H1 (cell line): ENCODE measurements at regions not wholly inside any gene's neighbourhood (a gene's known extent, or its start where the extent isn't known, plus 50 kb on each side); places are given as distances from the start of the nearest gene placed in this dataset.

Experiments used
- CTCF ChIA-PET: fragments of 300-600 bp; sonication (Branson Sonifier 250); formaldehyde crosslinking; loops from one replicate; lab custom pipeline; 2021; ENCODE audit not compliant: partially characterized antibody; lab: Charles Lee
- POLR2A ChIA-PET: fragments of 300-600 bp; sonication (Branson Sonifier 250); formaldehyde crosslinking; loops from one replicate; lab custom pipeline; 2021; ENCODE audit warnings: inconsistent platforms; ENCODE audit not compliant: partially characterized antibody; lab: Charles Lee
- DNase-seq, 2 experiments: peaks; one replicate each; pipeline versions ENCODE4 v3.0.0 to v3.0.0-alpha.2; 2010 to 2022; ENCODE audit warnings: low spot score in 2 of 2, low read depth in 1 of 2, mixed read lengths in 1 of 2
- FAIRE-seq: peaks from 2 replicates; lab custom pipeline; 2011; peaks lifted over from hg19 to GRCh38; lab: Jason Lieb, UNC
- H2AFZ ChIP-seq: 2 replicates; pipeline ENCODE4 v1.8.1; 2012; ENCODE audit warnings: low read length, inconsistent platforms
- H2AK5ac ChIP-seq: 2 replicates; pipeline ENCODE4 v1.6.1; 2013; ENCODE audit warnings: low read depth, low read length
- H2BK120ac ChIP-seq: replicated peaks from 2 replicates; pipeline ENCODE3; 2013; ENCODE audit warnings: low read depth, low read length, inconsistent platforms
- H2BK12ac ChIP-seq: 2 replicates; pipeline ENCODE4 v1.6.1; 2013; ENCODE audit warnings: low read depth, low read length
- H2BK15ac ChIP-seq: 2 replicates; pipeline ENCODE4 v1.6.1; 2013; ENCODE audit warnings: low read length
- H2BK20ac ChIP-seq: 2 replicates; pipeline ENCODE4 v1.6.1; 2013; ENCODE audit warnings: low read length
- H2BK5ac ChIP-seq: 2 replicates; pipeline ENCODE4 v1.6.1; 2013; ENCODE audit warnings: low read depth, low read length
- H3K14ac ChIP-seq: 2 replicates; pipeline ENCODE4 v1.6.1; 2013; ENCODE audit warnings: inconsistent platforms; ENCODE audit not compliant: insufficient read length
- H3K18ac ChIP-seq: 2 replicates; pipeline ENCODE4 v1.6.1; 2013; ENCODE audit warnings: low read length; ENCODE audit errors: extremely low read depth
- H3K23ac ChIP-seq: 2 replicates; pipeline ENCODE4 v1.6.1; 2013; ENCODE audit warnings: inconsistent platforms; ENCODE audit not compliant: insufficient read length
- H3K23me2 ChIP-seq: 2 replicates; pipeline ENCODE4 v1.6.1; 2013; ENCODE audit warnings: low read depth, low read length
- H3K27ac ChIP-seq: 2 replicates; pipeline ENCODE4 v1.6.1; 2011; ENCODE audit warnings: low read depth, low read length, inconsistent platforms
- H3K27me3 ChIP-seq, 4 experiments: replicated peaks in 1 of 4; 1 replicate in 1 of 4; 2 replicates in 3 of 4; pipeline versions ENCODE4 v1.6.1 to v1.8.1; 2011 to 2013; ENCODE audit warnings: low read length in 3 of 4, mild to moderate bottlenecking in 3 of 4, inconsistent platforms in 2 of 4, mixed read lengths in 2 of 4, moderate library complexity in 1 of 4; ENCODE audit not compliant: control insufficient read depth in 3 of 4, insufficient read depth in 3 of 4; ENCODE audit errors: extremely low read depth in 1 of 4
- H3K36me3 ChIP-seq, 4 experiments: 2 replicates each; pipeline versions ENCODE4 v1.6.1 to v1.8.1; 2011 to 2013; ENCODE audit warnings: mild to moderate bottlenecking in 4 of 4, low read length in 3 of 4, moderate library complexity in 2 of 4, control low read depth in 1 of 4, inconsistent platforms in 1 of 4; ENCODE audit not compliant: insufficient read depth in 4 of 4, control insufficient read depth in 2 of 4
- H3K4ac ChIP-seq: replicated peaks from 2 replicates; pipeline ENCODE3; 2013; ENCODE audit warnings: low read length, low read depth, mixed read lengths, inconsistent platforms; ENCODE audit not compliant: insufficient read length
- H3K4me1 ChIP-seq, 4 experiments: replicated peaks in 1 of 4; 1 replicate in 1 of 4; 2 replicates in 3 of 4; pipeline versions ENCODE4 v1.6.1 to v1.8.1; 2011 to 2013; ENCODE audit warnings: low read length in 3 of 4, inconsistent platforms in 2 of 4, mixed read lengths in 1 of 4; ENCODE audit not compliant: insufficient read depth in 4 of 4, control insufficient read depth in 3 of 4
- H3K4me2 ChIP-seq, 2 experiments: 2 replicates each; pipeline versions ENCODE4 v1.6.1 to v1.8.1; 2011 to 2013; ENCODE audit warnings: low read depth in 2 of 2, low read length in 2 of 2, control low read depth in 1 of 2, inconsistent platforms in 1 of 2, mild to moderate bottlenecking in 1 of 2; ENCODE audit not compliant: insufficient read depth in 1 of 2
- H3K4me3 ChIP-seq, 4 experiments: fragments of 200-600, 300-600 bp in 1 of 4; sonication (generic), shearing (Covaris generic), sonication (Bioruptor Twin) in 1 of 4; 2 replicates each; pipeline versions ENCODE4 v1.5.1 to v1.8.1; 2011 to 2016; ENCODE audit warnings: low read length in 4 of 4, low read depth in 3 of 4, control low read depth in 2 of 4, inconsistent platforms in 2 of 4, mild to moderate bottlenecking in 2 of 4, mixed read lengths in 1 of 4, moderate library complexity in 1 of 4; ENCODE audit not compliant: insufficient read depth in 2 of 4; ENCODE audit errors: extremely low read depth in 1 of 4
- H3K56ac ChIP-seq: replicated peaks from 2 replicates; pipeline ENCODE3; 2013; ENCODE audit warnings: low read depth, mild to moderate bottlenecking, mixed read lengths, low read length, inconsistent platforms; ENCODE audit not compliant: insufficient read length
- H3K79me1 ChIP-seq: 2 replicates; pipeline ENCODE4 v1.6.1; 2013; ENCODE audit warnings: low read depth, low read length, control low read depth
- H3K79me2 ChIP-seq, 2 experiments: 2 replicates each; pipeline versions ENCODE4 v1.6.1 to v1.8.1; 2012 to 2013; ENCODE audit warnings: low read length in 2 of 2, mild to moderate bottlenecking in 2 of 2, inconsistent platforms in 1 of 2; ENCODE audit not compliant: insufficient read depth in 2 of 2, control insufficient read depth in 1 of 2
- H3K9ac ChIP-seq, 4 experiments: replicated peaks in 1 of 4; 1 replicate in 1 of 4; 2 replicates in 3 of 4; pipeline versions ENCODE4 v1.6.1 to v1.8.1; 2011 to 2013; ENCODE audit warnings: low read depth in 3 of 4, low read length in 3 of 4, control low read depth in 2 of 4, mild to moderate bottlenecking in 2 of 4, moderate library complexity in 2 of 4, inconsistent platforms in 1 of 4; ENCODE audit errors: extremely low read depth in 1 of 4
- H3K9me3 ChIP-seq, 2 experiments: 2 replicates each; pipeline versions ENCODE4 v1.6.1 to v1.8.1; 2012 to 2013; ENCODE audit warnings: mild to moderate bottlenecking in 2 of 2, moderate library complexity in 2 of 2, control low read depth in 1 of 2, inconsistent platforms in 1 of 2, low read depth in 1 of 2, low read length in 1 of 2, mixed read lengths in 1 of 2; ENCODE audit not compliant: insufficient read depth in 2 of 2
- H4K20me1 ChIP-seq, 2 experiments: replicated peaks in 1 of 2; 2 replicates each; pipeline versions ENCODE3 to v1.8.1; 2011 to 2013; ENCODE audit warnings: inconsistent platforms in 2 of 2, low read length in 2 of 2, mild to moderate bottlenecking in 1 of 2; ENCODE audit not compliant: insufficient read depth in 2 of 2, control insufficient read depth in 1 of 2
- H4K5ac ChIP-seq: 2 replicates; pipeline ENCODE4 v1.6.1; 2013; ENCODE audit warnings: low read length, low read depth, mixed read lengths, inconsistent platforms; ENCODE audit not compliant: insufficient read length
- H4K8ac ChIP-seq: 2 replicates; pipeline ENCODE4 v1.8.0; 2013; ENCODE audit warnings: mild to moderate bottlenecking, moderate library complexity, low read length, inconsistent platforms; ENCODE audit not compliant: insufficient read depth; ENCODE audit errors: extremely low read depth
- H4K91ac ChIP-seq: replicated peaks from 2 replicates; pipeline ENCODE3; 2013; ENCODE audit warnings: low read length, mixed read lengths, inconsistent platforms; ENCODE audit not compliant: insufficient read length
- CBX5 ChIP-seq: fragments of 300-800, 300-1000 bp; sonication (generic); IDR thresholded peaks from 2 replicates; pipeline ENCODE4 v1.7.1; 2016; ENCODE audit warnings: antibody characterized with exemption, low read length, low read depth
- KDM5A ChIP-seq: fragments of 200-600 bp; IDR thresholded peaks from 2 replicates; pipeline ENCODE4 v1.7.1; 2012; ENCODE audit warnings: mild to moderate bottlenecking, low read length, inconsistent platforms, mixed read lengths
- WGBS, 2 experiments: shearing (Covaris generic) in 1 of 2; methylation state at CpG; one replicate each; pipeline versions ENCODE4 v1.1.6 to v1.1.7; 2013 to 2015; ENCODE audit warnings: low lambda C conversion rate in 2 of 2, mixed read lengths in 2 of 2, inconsistent platforms in 1 of 2, low coverage in 1 of 2, missing lambda C conversion rate in 1 of 2; ENCODE audit not compliant: insufficient replicate concordance in 2 of 2, insufficient coverage in 1 of 2, insufficient read length in 1 of 2; ENCODE audit errors: extremely low coverage in 1 of 2, missing lambda C conversion rate in 1 of 2; 5-methylcytosine and 5-hydroxymethylcytosine counted together
- TF ChIP-seq, protein P1 (sequence below): IDR thresholded peaks from 2 replicates; pipeline ENCODE4 v1.6.1; 2012; ENCODE audit warnings: low read length, inconsistent platforms

DNA sequence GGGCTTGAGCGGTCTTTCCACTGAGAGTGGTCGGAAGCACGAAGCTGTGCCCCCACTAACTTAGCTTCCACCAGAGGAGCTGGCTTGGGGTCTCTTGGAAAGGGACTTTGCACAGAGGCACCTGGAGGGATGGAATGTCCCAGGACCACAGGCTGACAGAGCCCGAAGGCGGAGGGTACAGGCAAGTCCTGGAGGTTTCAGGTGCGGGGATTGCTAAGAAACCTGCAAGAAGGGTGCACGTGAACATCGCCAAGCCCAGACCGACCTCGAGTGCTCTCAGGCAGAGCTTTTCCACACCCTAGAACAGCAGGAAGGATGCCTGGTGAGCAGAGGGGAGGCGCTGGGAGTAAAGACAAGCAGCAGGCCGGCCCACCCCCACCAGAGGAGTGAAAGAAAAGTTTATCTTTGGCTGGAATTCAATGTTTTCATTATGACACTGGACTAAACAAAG lies 61.6 kb downstream of the SERPINA3 start:
- no peak overlapping the region for H3K27ac ChIP-seq
- H4K91ac ChIP-seq: no peak overlapping the region
- CTCF ChIA-PET: interaction anchor here (1.3 to 1.7 kb wide), 2 partner anchors 25 to 187 kb away, joined by 4 read pairs; no protein-coding TSS in a partner anchor
- TF ChIP-seq KDM5A (no peak), CBX5 (no peak)
- TF ChIP-seq, protein P1, sequence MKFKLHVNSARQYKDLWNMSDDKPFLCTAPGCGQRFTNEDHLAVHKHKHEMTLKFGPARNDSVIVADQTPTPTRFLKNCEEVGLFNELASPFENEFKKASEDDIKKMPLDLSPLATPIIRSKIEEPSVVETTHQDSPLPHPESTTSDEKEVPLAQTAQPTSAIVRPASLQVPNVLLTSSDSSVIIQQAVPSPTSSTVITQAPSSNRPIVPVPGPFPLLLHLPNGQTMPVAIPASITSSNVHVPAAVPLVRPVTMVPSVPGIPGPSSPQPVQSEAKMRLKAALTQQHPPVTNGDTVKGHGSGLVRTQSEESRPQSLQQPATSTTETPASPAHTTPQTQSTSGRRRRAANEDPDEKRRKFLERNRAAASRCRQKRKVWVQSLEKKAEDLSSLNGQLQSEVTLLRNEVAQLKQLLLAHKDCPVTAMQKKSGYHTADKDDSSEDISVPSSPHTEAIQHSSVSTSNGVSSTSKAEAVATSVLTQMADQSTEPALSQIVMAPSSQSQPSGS: no peak
- TF ChIP-seq, all 59 proteins: peak for 0
- POLR2A ChIA-PET: no interaction called here
- Histone ChIP-seq H3K79me2 (no peaks in the 10 kb centered on the region), H3K27me3 (no peaks in the 10 kb centered on the region), H3K4me2 (no peak overlapping the region), H3K4me1 (no peaks in the 10 kb centered on the region), H2AFZ (peak overlapping the region; percentile 59; the same call in 1 of the 2 replicates), H3K79me1 (no peaks in the 10 kb centered on the region), H3K23me2 (no peaks in the 10 kb centered on the region), H2BK12ac (no peak overlapping the region), H4K20me1 (no peaks in the 10 kb centered on the region), H3K4ac (no peak overlapping the region), H3K18ac (no peak overlapping the region), H3K9ac (no peak overlapping the region), H3K36me3 (no peaks in the 10 kb centered on the region), H3K23ac (no peak overlapping the region), H3K9me3 (no peaks in the 10 kb centered on the region), H2BK5ac (no peak overlapping the region), H2BK120ac (no peak overlapping the region), H2BK20ac (no peak overlapping the region), H3K56ac (no peak overlapping the region), H3K14ac (no peak overlapping the region), H4K5ac (no peak overlapping the region), H2AK5ac (no peak overlapping the region), H4K8ac (no peak overlapping the region), H3K4me3 (no peak overlapping the region), H2BK15ac (no peak overlapping the region)
- 81% methylated on average over 12 of the region's 12 CpGs; no CpG with 5 or more reads in 1 of the 2 experiments for WGBS, 2 experiments
- no peak for DNase-seq
- FAIRE-seq: no peak
